G401.6 (cell line): ENCODE measurements at regions not wholly inside any gene's neighbourhood (a gene's known extent, or its start where the extent isn't known, plus 50 kb on each side); places are given as distances from the start of the nearest gene placed in this dataset.
"Not testable (repeated sequence)": the region's sequence is repeated elsewhere in the genome, so short reads cannot be mapped to it uniquely, and the experiment has no call there.

Experiments
- FAIRE-seq: peaks from 2 replicates; lab custom pipeline; 2012; peaks lifted over from hg19 to GRCh38; lab: Jason Lieb, UNC

- FAIRE-seq = no peak
Observed at GRCh38 chr1:47661040-47661439, 223.2 kb downstream of the FOXD2 start.

- FAIRE-seq = no peak
Observed at GRCh38 chr1:47662068-47662467, 224.2 kb downstream of the FOXD2 start.

- FAIRE-seq = no peak
Observed at GRCh38 chr1:47663286-47663685, 225.4 kb downstream of the FOXD2 start.

GRCh38 chr1:47664356-47664755, 226.5 kb downstream of the FOXD2 start:
- FAIRE-seq = no peak

- not testable (repeated sequence) for FAIRE-seq
Observed at GRCh38 chr1:47664896-47665295, 227.1 kb downstream of the FOXD2 start.

GRCh38 chr1:47669081-47669585, 231.3 kb downstream of the FOXD2 start:
- no peak for FAIRE-seq

GRCh38 chr1:47672622-47673021, 234.8 kb downstream of the FOXD2 start:
- no peak for FAIRE-seq

GRCh38 chr1:47674189-47674588, 236.3 kb downstream of the FOXD2 start:
- no peak for FAIRE-seq

- FAIRE-seq = no peak
Observed at GRCh38 chr1:47675047-47675675, 237.3 kb downstream of the FOXD2 start.

GRCh38 chr1:47675721-47676120, 237.9 kb downstream of the FOXD2 start:
- FAIRE-seq = no peak

GRCh38 chr1:47676311-47677054, 238.6 kb downstream of the FOXD2 start:
- FAIRE-seq = no peak

- no peak for FAIRE-seq
Observed at GRCh38 chr1:47677241-47677940, 239.5 kb downstream of the FOXD2 start.

GRCh38 chr1:47678464-47678980, 240.7 kb downstream of the FOXD2 start:
- FAIRE-seq = no peak

- FAIRE-seq = no peak
Observed at GRCh38 chr1:47679301-47679791, 241.5 kb downstream of the FOXD2 start.

GRCh38 chr1:47679826-47680225, 242.0 kb downstream of the FOXD2 start:
- FAIRE-seq = no peak

- FAIRE-seq = no peak
Observed at GRCh38 chr1:47680815-47681475, 243.1 kb downstream of the FOXD2 start.

- no peak for FAIRE-seq
Observed at GRCh38 chr1:47681735-47682134, 243.9 kb downstream of the FOXD2 start.

- no peak for FAIRE-seq
Observed at GRCh38 chr1:47682198-47682597, 244.4 kb downstream of the FOXD2 start.

- FAIRE-seq = no peak
Observed at GRCh38 chr1:47682786-47683350, 245.0 kb downstream of the FOXD2 start.

GRCh38 chr1:47683401-47683800, 245.6 kb downstream of the FOXD2 start:
- FAIRE-seq = no peak

GRCh38 chr1:47684518-47684917, 246.7 kb downstream of the FOXD2 start:
- FAIRE-seq = no peak
